Pancreas (tissue), 10 donors: ENCODE measurements at regions not wholly inside any gene's neighbourhood (a gene's known extent, or its start where the extent isn't known, plus 50 kb on each side); places are given as distances from the start of the nearest gene placed in this dataset.

ENCODE experiments used
- ATAC-seq, 4 donors: fragments of 200-7000 bp; cut with Tn5 transposase; one replicate each; pipeline versions ENCODE4 v1.8.0 to v1.9.1; 2020; ENCODE audit warnings: mild to moderate bottlenecking in 4 of 4, moderate library complexity in 4 of 4
- DNase-seq, 6 donors: peaks; one replicate each; pipeline ENCODE4 v3.0.0-alpha.2; 2020
- FAIRE-seq: peaks from 2 replicates; lab custom pipeline; 2012; peaks lifted over from hg19 to GRCh38; lab: Jason Lieb, UNC
- H3K27ac ChIP-seq, 4 donors: fragments of 200-600 bp; sonication (generic); 1 replicate in 3 of 4; 2 replicates in 1 of 4; pipeline versions ENCODE4 v1.5.0 to v1.8.0; 2020
- H3K27me3 ChIP-seq, 4 donors: fragments of 200-600 bp; one replicate each; pipeline ENCODE4 v1.8.0; 2021
- H3K36me3 ChIP-seq, 3 donors: fragments of 200-600 bp; sonication (generic) in 1 of 3; one replicate each; pipeline versions ENCODE4 v1.5.0 to v1.8.0; 2020 to 2021
- H3K4me1 ChIP-seq, 3 donors: fragments of 200-600 bp; one replicate each; pipeline ENCODE4 v1.8.0; 2021
- H3K4me3 ChIP-seq, 4 donors: fragments of 200-600 bp; sonication (generic) in 2 of 4; one replicate each; pipeline versions ENCODE4 v1.5.0 to v1.8.0; 2020 to 2021
- H3K9me3 ChIP-seq, 4 donors: fragments of 200-600 bp; one replicate each; pipeline ENCODE4 v1.8.0; 2021
- WGBS, 2 donors: extraction: QIAGEN DNeasy Blood & Tissue Kit; methylation state at CpG; one replicate each; pipeline ENCODE4 v1.1.7; 2013; 5-methylcytosine and 5-hydroxymethylcytosine counted together
- intact Hi-C, 3 donors: fragments of 100-400 bp; cut with DNase I; formaldehyde crosslinking; loops; one replicate each; pipeline versions ENCODE4 v1.11.1 to v1.14.2; 2022
- TF ChIP-seq, protein P1 (sequence below), 4 donors: fragments of 200-600 bp; sonication (generic) in 3 of 4; IDR thresholded peaks; one replicate each; pipeline versions ENCODE4 v1.5.0 to v1.8.0; 2021; ENCODE audit warnings: antibody characterized with exemption in 4 of 4
- donor health status: healthy with polysubstance abuse.
- donor health status: DM: no; HTN: no; CAD: no; lungs with moderate emphysema.
- donor health status: DM: no; HTN: no; CAD: no.
- donor health status: control.
- donor health status: control.
- donor health status: Bipolar disorder and iron deficiency.
- donor health status: DM: yes; HTN: yes; CAD: no.
- donor health status: DM: no; HTN: no; CAD: no.
- donor health status: DM: no; HTN: no; CAD: no.
- donor health status: DM: yes; HTN: yes; CAD: no.

- DNase-seq = no peak
- Histone ChIP-seq H3K9me3 (no peaks in the 10 kb centered on the region), H3K36me3 (no peaks in the 10 kb centered on the region), H3K27me3 (no peaks in the 10 kb centered on the region), H3K4me1 (no peaks in the 10 kb centered on the region), H3K27ac (no peak overlapping the region), H3K4me3 (no peak overlapping the region)
- 64 to 89% methylated on average over 1 of the region's 1 CpG for WGBS, 2 donors
- no peak for ATAC-seq
- intact Hi-C loops = no loop called here
- TF ChIP-seq, protein P1, sequence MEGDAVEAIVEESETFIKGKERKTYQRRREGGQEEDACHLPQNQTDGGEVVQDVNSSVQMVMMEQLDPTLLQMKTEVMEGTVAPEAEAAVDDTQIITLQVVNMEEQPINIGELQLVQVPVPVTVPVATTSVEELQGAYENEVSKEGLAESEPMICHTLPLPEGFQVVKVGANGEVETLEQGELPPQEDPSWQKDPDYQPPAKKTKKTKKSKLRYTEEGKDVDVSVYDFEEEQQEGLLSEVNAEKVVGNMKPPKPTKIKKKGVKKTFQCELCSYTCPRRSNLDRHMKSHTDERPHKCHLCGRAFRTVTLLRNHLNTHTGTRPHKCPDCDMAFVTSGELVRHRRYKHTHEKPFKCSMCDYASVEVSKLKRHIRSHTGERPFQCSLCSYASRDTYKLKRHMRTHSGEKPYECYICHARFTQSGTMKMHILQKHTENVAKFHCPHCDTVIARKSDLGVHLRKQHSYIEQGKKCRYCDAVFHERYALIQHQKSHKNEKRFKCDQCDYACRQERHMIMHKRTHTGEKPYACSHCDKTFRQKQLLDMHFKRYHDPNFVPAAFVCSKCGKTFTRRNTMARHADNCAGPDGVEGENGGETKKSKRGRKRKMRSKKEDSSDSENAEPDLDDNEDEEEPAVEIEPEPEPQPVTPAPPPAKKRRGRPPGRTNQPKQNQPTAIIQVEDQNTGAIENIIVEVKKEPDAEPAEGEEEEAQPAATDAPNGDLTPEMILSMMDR (IDR thresholded peaks at IDR 0.05) = no peak
- no peak for FAIRE-seq
These were observed 283.5 kb upstream of the C9orf72 start for GRCh38 chr9:27856748-27857147.

DNA sequence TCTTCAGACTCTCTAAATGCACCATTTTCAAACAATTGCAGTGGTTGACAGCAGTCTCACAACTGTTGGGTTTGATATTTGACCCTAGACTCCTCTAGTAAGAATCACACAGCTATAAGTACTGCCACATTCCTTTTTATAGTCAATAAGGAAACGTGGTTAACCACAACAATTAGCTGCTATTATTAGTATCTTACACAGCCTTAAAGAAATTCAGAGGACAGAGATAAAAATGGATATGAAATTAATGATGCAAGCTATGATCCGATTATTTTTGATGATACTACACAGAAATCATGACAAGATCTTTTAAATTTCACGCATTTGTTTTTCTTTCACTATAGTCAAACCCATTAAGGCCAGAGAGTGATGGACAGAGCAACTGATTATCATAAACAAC, 288.6 kb upstream of the C9orf72 start:
- no peak for FAIRE-seq
- no peak overlapping the region for H3K27ac ChIP-seq
- H3K4me3 ChIP-seq = no peak overlapping the region
- no peaks in the 10 kb centered on the region for H3K9me3 ChIP-seq
- intact Hi-C loops = no loop called here
- no peak for ATAC-seq
- DNase-seq = no peak
- 50 to 56% methylated on average over 3 of the region's 3 CpGs for WGBS, 2 donors
- H3K27me3 ChIP-seq = no peaks in the 10 kb centered on the region
- TF ChIP-seq, protein P1 (IDR thresholded peaks at IDR 0.05) = no peak
- H3K36me3 ChIP-seq = no peaks in the 10 kb centered on the region
- H3K4me1 ChIP-seq = no peaks in the 10 kb centered on the region

DNA sequence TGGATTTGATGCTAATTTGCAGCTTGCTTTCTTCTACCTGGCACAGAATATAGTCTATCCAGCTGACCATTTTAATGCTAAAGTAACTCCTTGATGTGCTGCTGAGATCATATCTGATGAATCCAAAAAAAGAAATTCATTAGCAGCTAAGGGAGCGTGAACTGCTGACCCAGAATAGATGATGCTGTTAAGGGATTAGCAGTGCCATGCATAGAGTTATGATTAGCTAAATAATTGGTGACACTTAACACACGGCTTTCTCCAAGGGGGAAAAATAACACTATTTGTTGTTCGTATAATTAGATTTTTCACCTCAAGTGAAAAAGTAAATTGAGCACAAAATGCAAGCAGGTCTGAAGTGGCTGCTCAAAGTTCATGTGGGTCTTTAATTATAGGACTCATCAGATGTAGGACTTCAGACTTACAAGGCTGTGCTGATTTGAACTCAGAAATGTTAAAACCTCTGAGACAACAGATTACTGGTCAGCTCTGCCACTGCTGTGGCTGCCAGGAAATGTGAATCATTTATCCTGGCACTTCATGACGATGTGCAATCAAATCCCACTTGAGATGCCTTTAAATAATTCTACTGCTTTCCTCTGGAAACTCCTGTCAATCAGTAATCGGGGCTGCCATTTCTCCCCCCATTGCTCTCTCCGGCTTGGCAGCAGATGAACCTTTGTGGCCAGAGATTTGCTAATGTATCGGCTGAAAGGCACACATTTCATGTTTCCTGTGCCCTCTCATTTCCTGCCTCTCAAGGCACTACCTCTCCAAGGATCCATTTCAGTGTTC, 291.6 kb upstream of the C9orf72 start:
- peak in 1 of 4 donors; percentile 36 for ATAC-seq
- WGBS, 2 donors = 27 to 31% methylated on average over 7 of the region's 7 CpGs
- no peak overlapping the region for H3K4me3 ChIP-seq
- H3K27ac ChIP-seq = no peak overlapping the region
- H3K36me3 ChIP-seq = no peaks in the 10 kb centered on the region
- FAIRE-seq = no peak
- TF ChIP-seq, protein P1 (IDR thresholded peaks at IDR 0.05) = no peak
- no peaks in the 10 kb centered on the region for H3K27me3 ChIP-seq
- intact Hi-C loops = no loop called here
- no peaks in the 10 kb centered on the region for H3K9me3 ChIP-seq
- H3K4me1 ChIP-seq = no peaks in the 10 kb centered on the region
- no peak for DNase-seq

DNA sequence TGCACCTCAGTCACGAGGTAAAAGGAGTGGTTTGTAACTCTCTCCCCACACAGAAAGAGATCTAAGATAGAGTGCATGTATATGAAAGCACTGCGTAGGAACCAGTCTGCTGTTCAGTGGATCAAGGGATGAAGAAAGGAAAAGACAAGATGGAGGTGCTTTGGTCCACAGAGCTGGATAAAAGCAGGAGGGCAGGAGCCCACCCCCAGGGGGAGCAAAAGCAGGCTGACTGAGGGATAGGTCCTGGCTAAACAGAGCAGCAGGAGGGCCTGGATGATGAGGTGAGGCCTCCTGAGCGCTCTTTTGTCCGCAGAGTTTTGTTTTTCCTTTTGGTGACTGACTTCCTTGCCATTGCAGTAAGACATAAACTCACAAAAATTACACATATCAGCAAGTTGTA, 293.5 kb upstream of the C9orf72 start:
- no peak overlapping the region for H3K27ac ChIP-seq
- ATAC-seq = no peak
- intact Hi-C loops = no loop called here
- DNase-seq = no peak
- WGBS, 2 donors = 78 to 82% methylated on average over 4 of the region's 4 CpGs
- no peak overlapping the region for H3K4me3 ChIP-seq
- H3K9me3 ChIP-seq = no peaks in the 10 kb centered on the region
- H3K27me3 ChIP-seq = no peaks in the 10 kb centered on the region
- no peak for FAIRE-seq
- H3K36me3 ChIP-seq = no peaks in the 10 kb centered on the region
- H3K4me1 ChIP-seq = no peaks in the 10 kb centered on the region
- TF ChIP-seq, protein P1 (IDR thresholded peaks at IDR 0.05) = no peak

DNA sequence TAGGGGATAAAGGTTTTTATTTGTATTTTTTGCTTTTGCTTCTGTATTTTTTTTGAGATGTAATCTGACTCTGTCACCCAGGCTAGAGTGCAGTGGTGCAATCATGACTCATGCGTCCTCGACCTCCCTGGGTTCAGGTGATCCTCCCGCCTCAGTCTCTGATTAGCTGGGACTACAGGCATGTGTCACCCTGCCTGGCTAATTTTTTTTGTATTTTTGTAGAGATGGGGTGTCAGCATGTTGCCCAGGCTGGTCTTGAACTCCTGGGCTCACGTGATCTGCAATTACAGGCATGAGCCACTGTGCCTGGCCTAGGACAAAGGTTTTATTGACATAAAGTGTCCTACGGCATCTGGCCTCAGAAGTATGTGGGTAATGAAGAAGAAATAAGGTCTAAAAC, 297.1 kb upstream of the C9orf72 start:
- FAIRE-seq (no peak), ATAC-seq (no peak), DNase-seq (no peak)
- WGBS, 2 donors = 49 to 61% methylated on average over 5 of the region's 5 CpGs
- intact Hi-C loops = no loop called here
- TF ChIP-seq, protein P1 (IDR thresholded peaks at IDR 0.05) = no peak
- no peaks in the 10 kb centered on the region for H3K4me1 ChIP-seq
- no peak overlapping the region for H3K27ac ChIP-seq
- no peaks in the 10 kb centered on the region for H3K27me3 ChIP-seq
- no peaks in the 10 kb centered on the region for H3K36me3 ChIP-seq
- no peak overlapping the region for H3K4me3 ChIP-seq
- H3K9me3 ChIP-seq = no peaks in the 10 kb centered on the region
